ENCODE measurements at regions not wholly inside any gene's neighbourhood (a gene's known extent, or its start where the extent isn't known, plus 50 kb on each side); places are given as distances from the start of the nearest gene placed in this dataset.

- TF ChIP-seq GATA2 (IDR thresholded peaks at IDR 0.05; ENCODE audit: low read depth, low read length) (no peak), GATA3 (IDR thresholded peaks at IDR 0.05; ENCODE audit: low read depth, low read length) (no peak)
These were observed 200.5 kb downstream of the HRH4 start for GRCh38 chr18:24660956-24661355.

GRCh38 chr18:24662412-24662821, 202.0 kb downstream of the HRH4 start:
- TF ChIP-seq GATA2 (IDR thresholded peaks at IDR 0.05; ENCODE audit: low read depth, low read length) (no peak), GATA3 (IDR thresholded peaks at IDR 0.05; ENCODE audit: low read depth, low read length) (no peak)

GRCh38 chr18:24663026-24663425, 202.6 kb downstream of the HRH4 start:
- TF ChIP-seq GATA3 (IDR thresholded peaks at IDR 0.05; ENCODE audit: low read depth, low read length) (no peak), GATA2 (IDR thresholded peaks at IDR 0.05; ENCODE audit: low read depth, low read length) (no peak)

- no peak for TF ChIP-seq GATA2 (IDR thresholded peaks at IDR 0.05; ENCODE audit: low read depth, low read length)
- TF ChIP-seq GATA3 (IDR thresholded peaks at IDR 0.05; ENCODE audit: low read depth, low read length) = no peak
These were observed 208.6 kb downstream of the HRH4 start for GRCh38 chr18:24669015-24669414.

GRCh38 chr18:24669502-24669901, 209.1 kb downstream of the HRH4 start:
- TF ChIP-seq GATA3 (IDR thresholded peaks at IDR 0.05; ENCODE audit: low read depth, low read length) (no peak), GATA2 (IDR thresholded peaks at IDR 0.05; ENCODE audit: low read depth, low read length) (no peak)

GRCh38 chr18:24672165-24672941, 211.9 kb downstream of the HRH4 start:
- TF ChIP-seq GATA2 (IDR thresholded peaks at IDR 0.05; ENCODE audit: low read depth, low read length) = peak; percentile 99
- TF ChIP-seq GATA3 (IDR thresholded peaks at IDR 0.05; ENCODE audit: low read depth, low read length) = peak; percentile 98

GRCh38 chr18:24674200-24674599, 213.8 kb downstream of the HRH4 start:
- TF ChIP-seq GATA2 (IDR thresholded peaks at IDR 0.05; ENCODE audit: low read depth, low read length) (no peak), GATA3 (IDR thresholded peaks at IDR 0.05; ENCODE audit: low read depth, low read length) (no peak)

- no peak for TF ChIP-seq GATA3 (IDR thresholded peaks at IDR 0.05; ENCODE audit: low read depth, low read length)
- no peak for TF ChIP-seq GATA2 (IDR thresholded peaks at IDR 0.05; ENCODE audit: low read depth, low read length)
These were observed 214.2 kb downstream of the HRH4 start for GRCh38 chr18:24674605-24675004.

- no peak for TF ChIP-seq GATA2 (IDR thresholded peaks at IDR 0.05; ENCODE audit: low read depth, low read length)
- TF ChIP-seq GATA3 (IDR thresholded peaks at IDR 0.05; ENCODE audit: low read depth, low read length) = no peak
These were observed 216.6 kb downstream of the HRH4 start for GRCh38 chr18:24677011-24677410.

GRCh38 chr18:24678107-24678506, 217.7 kb downstream of the HRH4 start:
- TF ChIP-seq GATA3 (IDR thresholded peaks at IDR 0.05; ENCODE audit: low read depth, low read length) = no peak

GRCh38 chr18:24678626-24679025, 218.2 kb downstream of the HRH4 start:
- TF ChIP-seq GATA2 (IDR thresholded peaks at IDR 0.05; ENCODE audit: low read depth, low read length) (no peak), GATA3 (IDR thresholded peaks at IDR 0.05; ENCODE audit: low read depth, low read length) (no peak)

- TF ChIP-seq GATA2 (IDR thresholded peaks at IDR 0.05; ENCODE audit: low read depth, low read length) (no peak), GATA3 (IDR thresholded peaks at IDR 0.05; ENCODE audit: low read depth, low read length) (no peak)
These were observed 218.6 kb downstream of the HRH4 start for GRCh38 chr18:24679062-24679461.

- TF ChIP-seq GATA3 (IDR thresholded peaks at IDR 0.05; ENCODE audit: low read depth, low read length) = no peak
- TF ChIP-seq GATA2 (IDR thresholded peaks at IDR 0.05; ENCODE audit: low read depth, low read length) = no peak
These were observed 223.5 kb downstream of the HRH4 start for GRCh38 chr18:24683925-24684324.

GRCh38 chr18:24685254-24685959, 225.0 kb downstream of the HRH4 start:
- no peak for TF ChIP-seq GATA3 (IDR thresholded peaks at IDR 0.05; ENCODE audit: low read depth, low read length)
- no peak for TF ChIP-seq GATA2 (IDR thresholded peaks at IDR 0.05; ENCODE audit: low read depth, low read length)

- TF ChIP-seq GATA3 (IDR thresholded peaks at IDR 0.05; ENCODE audit: low read depth, low read length) (no peak), GATA2 (IDR thresholded peaks at IDR 0.05; ENCODE audit: low read depth, low read length) (no peak)
These were observed 234.7 kb downstream of the HRH4 start for GRCh38 chr18:24695168-24695567.
